Aorta (tissue), 5 donors: ENCODE measurements at regions not wholly inside any gene's neighbourhood (a gene's known extent, or its start where the extent isn't known, plus 50 kb on each side); places are given as distances from the start of the nearest gene placed in this dataset.

ENCODE experiments used
- ATAC-seq: fragments of 200-7000 bp; cut with Tn5 transposase; one replicate; pipeline ENCODE4 v1.9.1; 2022; ENCODE audit warnings: moderate library complexity; ENCODE audit not compliant: low FRiP score
- DNase-seq, 2 donors: peaks; one replicate each; pipeline ENCODE4 v3.0.0-alpha.2; 2020
- H3K27ac ChIP-seq, 2 donors: one replicate each; pipeline ENCODE4 v1.5.1; 2013; ENCODE audit warnings: low read length in 2 of 2, mild to moderate bottlenecking in 2 of 2, moderate library complexity in 2 of 2, control low read depth in 1 of 2, inconsistent platforms in 1 of 2, low read depth in 1 of 2
- H3K27me3 ChIP-seq, 2 donors: one replicate each; pipeline ENCODE4 v1.6.1; 2013; ENCODE audit warnings: control low read depth in 1 of 2, low read length in 1 of 2, mild to moderate bottlenecking in 1 of 2, moderate library complexity in 1 of 2; ENCODE audit not compliant: insufficient read depth in 2 of 2, control insufficient read depth in 1 of 2
- H3K36me3 ChIP-seq, 2 donors: one replicate each; pipeline ENCODE4 v1.6.1; 2013; ENCODE audit warnings: control low read depth in 1 of 2, low read length in 1 of 2, mild to moderate bottlenecking in 1 of 2; ENCODE audit not compliant: insufficient read depth in 2 of 2, control insufficient read depth in 1 of 2
- H3K4me1 ChIP-seq, 2 donors: one replicate each; pipeline ENCODE4 v1.6.1; 2013; ENCODE audit warnings: low read length in 2 of 2, control low read depth in 1 of 2, mild to moderate bottlenecking in 1 of 2, moderate library complexity in 1 of 2; ENCODE audit not compliant: insufficient read depth in 2 of 2, control insufficient read depth in 1 of 2
- H3K4me3 ChIP-seq, 2 donors: one replicate each; pipeline ENCODE4 v1.5.1; 2013; ENCODE audit warnings: low read length in 2 of 2, control low read depth in 1 of 2, mild to moderate bottlenecking in 1 of 2
- H3K9me3 ChIP-seq: one replicate; pipeline ENCODE4 v1.6.1; 2013; ENCODE audit warnings: mild to moderate bottlenecking, low read length; ENCODE audit not compliant: control insufficient read depth
- WGBS, 2 donors: extraction: QIAGEN DNeasy Blood & Tissue Kit; methylation state at CpG; one replicate each; pipeline ENCODE4 v1.1.7; 2013; 5-methylcytosine and 5-hydroxymethylcytosine counted together
- intact Hi-C, 2 donors: fragments of 100-400 bp; cut with DNase I; formaldehyde crosslinking; loops; one replicate each; pipeline versions ENCODE4 v1.14.2 to v1.15.0; 2022
- donor health status: healthy with polysubstance abuse.
- donor health status: Bipolar disorder and iron deficiency.
- donor health status: DM: no; HTN: no; CAD: no.
- donor health status: DM: no; HTN: no; CAD: no.
- donor health status: DM: yes; HTN: yes; CAD: no.

- no peaks in the 10 kb centered on the region for H3K9me3 ChIP-seq
- no peaks in the 10 kb centered on the region for H3K27me3 ChIP-seq
- ATAC-seq, result peak; percentile 55
- no peaks in the 10 kb centered on the region for H3K36me3 ChIP-seq
- H3K4me3 ChIP-seq, result no peak overlapping the region
- peaks cover 0 to 3% of the 10 kb centered on the region in 2 donors for H3K4me1 ChIP-seq
- 61 to 62% methylated on average over 3 of the region's 3 CpGs for WGBS, 2 donors
- H3K27ac ChIP-seq, result no peak overlapping the region
- intact Hi-C loops, result loop anchor here in 1 of 2 donors (5.0 kb wide), 1 partner anchor 34 kb away; no protein-coding TSS in a partner anchor
- DNase-seq, result no peak
Observed at GRCh38 chr10:117476716-117477115, 65.8 kb upstream of the EMX2 start.

GRCh38 chr10:117476281-117476680, 66.3 kb upstream of the EMX2 start:
- intact Hi-C loops, result loop anchor here in 1 of 2 donors (5.0 kb wide), 1 partner anchor 34 kb away; no protein-coding TSS in a partner anchor
- Histone ChIP-seq H3K4me1 (peaks cover 0 to 3% of the 10 kb centered on the region in 2 donors), H3K9me3 (no peaks in the 10 kb centered on the region), H3K27ac (no peak overlapping the region), H3K27me3 (no peaks in the 10 kb centered on the region), H3K36me3 (no peaks in the 10 kb centered on the region), H3K4me3 (no peak overlapping the region)
- ATAC-seq, result no peak
- 93 to 94% methylated on average over 2 of the region's 2 CpGs for WGBS, 2 donors
- DNase-seq, result no peak

GRCh38 chr10:117472872-117473271, 69.7 kb upstream of the EMX2 start:
- WGBS, 2 donors, result 82 to 84% methylated on average over 3 of the region's 3 CpGs
- Histone ChIP-seq H3K27ac (no peak overlapping the region), H3K9me3 (no peaks in the 10 kb centered on the region), H3K27me3 (no peaks in the 10 kb centered on the region), H3K4me1 (peaks cover 0 to 3% of the 10 kb centered on the region in 2 donors), H3K36me3 (no peaks in the 10 kb centered on the region), H3K4me3 (no peak overlapping the region)
- no peak for ATAC-seq
- intact Hi-C loops, result no loop called here
- DNase-seq, result peak in 1 of 2 donors; percentile 6

- H3K9me3 ChIP-seq, result no peaks in the 10 kb centered on the region
- ATAC-seq (no peak), DNase-seq (no peak)
- WGBS, 2 donors, result 89 to 93% methylated on average over 3 of the region's 3 CpGs
- no peaks in the 10 kb centered on the region for H3K27me3 ChIP-seq
- H3K36me3 ChIP-seq, result no peaks in the 10 kb centered on the region
- intact Hi-C loops, result no loop called here
- H3K4me1 ChIP-seq, result peaks cover 0 to 3% of the 10 kb centered on the region in 2 donors
- H3K27ac ChIP-seq, result no peak overlapping the region
- H3K4me3 ChIP-seq, result no peak overlapping the region
Observed at GRCh38 chr10:117471344-117471874, 71.1 kb upstream of the EMX2 start.

- intact Hi-C loops, result no loop called here
- ATAC-seq, result no peak
- Histone ChIP-seq H3K4me1 (no peaks in the 10 kb centered on the region), H3K36me3 (no peaks in the 10 kb centered on the region), H3K27me3 (no peaks in the 10 kb centered on the region), H3K9me3 (no peaks in the 10 kb centered on the region), H3K27ac (no peak overlapping the region), H3K4me3 (no peak overlapping the region)
- DNase-seq, result no peak
- 76 to 82% methylated on average over 5 of the region's 5 CpGs for WGBS, 2 donors
Observed at GRCh38 chr10:117470733-117471132, 71.8 kb upstream of the EMX2 start.

- H3K4me1 ChIP-seq, result no peaks in the 10 kb centered on the region
- no peaks in the 10 kb centered on the region for H3K27me3 ChIP-seq
- intact Hi-C loops, result no loop called here
- no peak overlapping the region for H3K27ac ChIP-seq
- H3K4me3 ChIP-seq, result no peak overlapping the region
- no peak for DNase-seq
- H3K36me3 ChIP-seq, result no peaks in the 10 kb centered on the region
- ATAC-seq, result no peak
- no peaks in the 10 kb centered on the region for H3K9me3 ChIP-seq
- 95 to 98% methylated on average over 3 of the region's 3 CpGs for WGBS, 2 donors
Observed at GRCh38 chr10:117468665-117469064, 73.9 kb upstream of the EMX2 start.

GRCh38 chr10:117464176-117464575, 78.4 kb upstream of the EMX2 start:
- H3K27me3 ChIP-seq, result no peaks in the 10 kb centered on the region

GRCh38 chr10:117463545-117463920, 79.0 kb upstream of the EMX2 start:
- WGBS, 2 donors, result 92 to 97% methylated on average over 1 of the region's 1 CpG
- no peaks in the 10 kb centered on the region for H3K4me1 ChIP-seq
- H3K27me3 ChIP-seq, result no peaks in the 10 kb centered on the region
- DNase-seq (no peak), ATAC-seq (no peak)
- H3K36me3 ChIP-seq, result no peaks in the 10 kb centered on the region
- no peak overlapping the region for H3K4me3 ChIP-seq
- H3K27ac ChIP-seq, result no peak overlapping the region
- intact Hi-C loops, result no loop called here
- H3K9me3 ChIP-seq, result no peaks in the 10 kb centered on the region

More at GRCh38 chr10:117464176-117464575, 78.4 kb upstream of the EMX2 start:
- ATAC-seq (no peak), DNase-seq (no peak)
- Histone ChIP-seq H3K27ac (no peak overlapping the region), H3K36me3 (no peaks in the 10 kb centered on the region), H3K9me3 (no peaks in the 10 kb centered on the region), H3K4me3 (no peak overlapping the region), H3K4me1 (no peaks in the 10 kb centered on the region)
- intact Hi-C loops, result no loop called here
- WGBS, 2 donors, result 56 to 82% methylated on average over 2 of the region's 2 CpGs

GRCh38 chr10:117462816-117463544, 79.6 kb upstream of the EMX2 start:
- WGBS, 2 donors, result 83 to 84% methylated on average over 1 of the region's 1 CpG
- ATAC-seq, result no peak
- no peak overlapping the region for H3K27ac ChIP-seq
- no peak for DNase-seq
- no peak overlapping the region for H3K4me3 ChIP-seq
- intact Hi-C loops, result no loop called here
- H3K27me3 ChIP-seq, result no peaks in the 10 kb centered on the region
- H3K9me3 ChIP-seq, result no peaks in the 10 kb centered on the region
- no peaks in the 10 kb centered on the region for H3K36me3 ChIP-seq
- H3K4me1 ChIP-seq, result no peaks in the 10 kb centered on the region
